ENCODE measurements at regions not wholly inside any gene's neighbourhood (a gene's known extent, or its start where the extent isn't known, plus 50 kb on each side); places are given as distances from the start of the nearest gene placed in this dataset.

DNA sequence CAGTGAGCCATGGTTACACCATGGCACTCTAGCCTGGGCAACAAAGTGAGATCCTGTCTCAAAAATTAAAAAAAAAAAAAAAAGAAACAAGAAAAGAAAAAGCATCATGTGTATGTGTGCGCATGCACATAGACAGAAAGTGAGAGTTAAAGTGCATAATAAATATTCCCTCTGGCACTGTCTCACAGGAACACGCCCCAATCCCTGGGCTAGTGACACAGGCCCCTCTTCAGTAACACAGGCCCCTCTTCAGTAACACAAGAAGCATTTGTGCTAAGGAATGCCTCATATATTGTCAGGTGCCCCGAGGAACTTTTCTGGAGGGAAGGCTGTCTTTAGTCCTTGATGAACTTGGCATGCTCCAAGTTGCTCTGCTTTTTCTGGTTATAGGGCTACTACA lies 57.5 kb downstream of the RPL27A start:
- DNase-seq (ENCODE audit: low read depth, low spot score) = no peak
- in situ Hi-C loops (cut with HindIII; ENCODE audit: low sequenced_read_pairs) = no loop called here
- TF ChIP-seq, protein P1, sequence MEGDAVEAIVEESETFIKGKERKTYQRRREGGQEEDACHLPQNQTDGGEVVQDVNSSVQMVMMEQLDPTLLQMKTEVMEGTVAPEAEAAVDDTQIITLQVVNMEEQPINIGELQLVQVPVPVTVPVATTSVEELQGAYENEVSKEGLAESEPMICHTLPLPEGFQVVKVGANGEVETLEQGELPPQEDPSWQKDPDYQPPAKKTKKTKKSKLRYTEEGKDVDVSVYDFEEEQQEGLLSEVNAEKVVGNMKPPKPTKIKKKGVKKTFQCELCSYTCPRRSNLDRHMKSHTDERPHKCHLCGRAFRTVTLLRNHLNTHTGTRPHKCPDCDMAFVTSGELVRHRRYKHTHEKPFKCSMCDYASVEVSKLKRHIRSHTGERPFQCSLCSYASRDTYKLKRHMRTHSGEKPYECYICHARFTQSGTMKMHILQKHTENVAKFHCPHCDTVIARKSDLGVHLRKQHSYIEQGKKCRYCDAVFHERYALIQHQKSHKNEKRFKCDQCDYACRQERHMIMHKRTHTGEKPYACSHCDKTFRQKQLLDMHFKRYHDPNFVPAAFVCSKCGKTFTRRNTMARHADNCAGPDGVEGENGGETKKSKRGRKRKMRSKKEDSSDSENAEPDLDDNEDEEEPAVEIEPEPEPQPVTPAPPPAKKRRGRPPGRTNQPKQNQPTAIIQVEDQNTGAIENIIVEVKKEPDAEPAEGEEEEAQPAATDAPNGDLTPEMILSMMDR (IDR thresholded peaks at IDR 0.05; ENCODE audit: low read depth, low read length) = no peak
- no peak overlapping the region for H3K4me3 ChIP-seq (ENCODE audit: low read depth, low read length)

DNA sequence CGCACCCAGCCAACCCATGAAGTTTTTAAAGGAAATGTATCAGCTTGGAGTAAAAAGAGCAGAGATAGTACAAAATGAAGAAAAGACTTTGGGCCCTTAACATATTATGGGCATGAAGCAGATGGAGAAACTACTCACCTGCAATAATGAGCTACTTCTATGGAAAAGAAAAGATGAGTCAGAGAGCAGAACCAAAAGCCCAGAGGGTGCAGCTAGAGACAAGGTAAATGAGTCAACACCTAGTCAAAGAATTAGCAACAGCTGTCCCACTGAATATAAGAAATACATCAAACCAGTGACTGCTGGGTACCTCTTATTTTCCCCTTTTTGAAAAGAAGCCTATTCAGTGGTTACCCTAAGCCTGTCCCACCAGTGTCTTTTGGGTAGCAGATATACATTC lies 61.8 kb downstream of the RPL27A start:
- in situ Hi-C loops (cut with HindIII; ENCODE audit: low sequenced_read_pairs) = no loop called here
- no peak overlapping the region for H3K4me3 ChIP-seq (ENCODE audit: low read depth, low read length)
- DNase-seq (ENCODE audit: low read depth, low spot score) = peak; percentile 16
- TF ChIP-seq, protein P1 (IDR thresholded peaks at IDR 0.05; ENCODE audit: low read depth, low read length) = no peak

DNA sequence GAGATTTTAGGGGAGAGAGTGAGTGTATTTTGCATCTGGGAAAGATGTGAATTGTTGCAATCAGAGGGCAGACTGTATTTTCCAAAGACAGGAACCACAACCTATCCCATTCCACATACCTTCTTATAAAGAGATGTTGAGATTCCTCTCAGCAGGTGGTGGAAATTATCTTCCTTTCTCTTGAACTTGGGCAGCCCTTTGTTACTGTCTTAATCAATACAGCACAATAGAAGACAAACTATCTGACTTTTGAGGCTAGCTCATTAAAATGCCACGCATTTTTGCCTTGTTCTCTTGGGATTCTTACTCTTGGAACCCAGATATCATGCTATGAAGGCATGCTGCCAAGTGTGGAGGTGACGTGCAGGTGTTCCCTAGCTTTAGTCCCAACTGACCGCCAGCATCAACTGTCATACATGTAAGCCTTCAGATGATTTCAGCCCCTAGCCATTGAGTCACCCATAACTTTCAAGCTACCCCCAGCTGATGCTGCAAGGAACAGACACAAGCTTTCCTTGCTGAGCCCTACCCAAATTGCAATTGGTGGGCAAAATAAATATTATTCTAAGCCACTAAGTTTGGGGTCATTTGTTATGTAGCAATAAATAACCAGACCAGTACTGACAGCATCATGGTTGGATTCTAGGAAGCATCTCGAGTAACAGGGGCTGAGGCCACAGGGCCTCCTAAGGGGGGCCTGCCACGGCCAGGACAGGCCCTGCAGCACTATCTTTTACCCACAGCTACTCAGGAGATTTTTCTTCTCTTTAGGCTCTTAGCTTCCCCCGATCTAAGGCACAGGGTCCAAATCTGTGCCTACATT lies 63.0 kb downstream of the RPL27A start:
- in situ Hi-C loops (cut with HindIII; ENCODE audit: low sequenced_read_pairs) = no loop called here
- TF ChIP-seq, protein P1 (IDR thresholded peaks at IDR 0.05; ENCODE audit: low read depth, low read length) = no peak
- peak; percentile 10 for DNase-seq (ENCODE audit: low read depth, low spot score)
- no peak overlapping the region for H3K4me3 ChIP-seq (ENCODE audit: low read depth, low read length)

DNA sequence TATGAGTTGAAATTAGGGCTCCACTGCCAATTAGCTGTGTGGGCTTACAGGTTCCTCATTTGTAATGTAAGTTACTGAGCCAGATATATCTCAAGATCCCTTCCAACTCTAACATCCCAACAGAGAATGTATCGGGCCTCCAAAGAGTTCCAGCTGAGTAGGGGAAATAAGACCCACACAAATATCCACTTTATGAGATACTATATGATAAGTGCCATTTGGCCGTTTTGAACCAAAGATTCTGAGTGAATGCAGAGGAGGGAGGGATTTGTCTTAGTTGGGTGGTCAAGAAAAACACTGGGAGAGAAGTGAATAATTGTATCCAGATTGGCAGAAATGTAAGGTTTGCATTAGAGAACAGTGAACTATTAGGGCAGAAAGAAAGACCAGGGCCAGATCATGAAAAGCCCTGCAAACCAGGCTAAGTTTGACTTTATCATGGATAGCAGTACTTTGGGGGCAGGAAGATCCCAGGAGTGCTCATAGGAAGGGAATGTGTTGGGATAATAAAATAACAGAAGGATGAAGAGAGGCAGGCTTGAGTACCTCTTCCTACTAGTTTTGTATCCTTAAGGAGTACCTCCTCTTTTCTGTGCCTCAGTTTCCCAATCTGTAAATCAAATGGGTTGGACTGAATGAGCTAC lies 63.9 kb downstream of the RPL27A start:
- TF ChIP-seq, protein P1 (IDR thresholded peaks at IDR 0.05; ENCODE audit: low read depth, low read length) = no peak
- DNase-seq (ENCODE audit: low read depth, low spot score) = no peak
- no peak overlapping the region for H3K4me3 ChIP-seq (ENCODE audit: low read depth, low read length)
- in situ Hi-C loops (cut with HindIII; ENCODE audit: low sequenced_read_pairs) = no loop called here

DNA sequence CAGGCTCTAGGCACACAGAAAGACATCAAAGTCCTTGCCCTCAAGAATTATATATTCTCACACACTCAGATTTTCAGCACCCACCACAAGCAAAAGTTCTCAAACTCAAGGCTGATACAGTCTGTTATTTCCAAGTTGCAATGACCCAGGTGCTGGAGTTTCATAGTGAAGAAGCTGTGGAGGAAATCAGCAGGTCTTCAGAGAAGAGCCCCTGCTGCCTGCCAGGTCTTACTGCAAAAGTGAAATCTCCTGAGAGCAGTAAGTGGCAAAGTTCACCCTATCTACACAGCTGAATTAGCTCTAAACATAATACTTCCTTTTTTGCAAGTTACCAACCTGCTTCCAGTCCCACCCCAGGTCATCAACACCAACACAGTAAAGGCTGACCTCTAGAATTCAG lies 64.6 kb downstream of the RPL27A start:
- TF ChIP-seq, protein P1 (IDR thresholded peaks at IDR 0.05; ENCODE audit: low read depth, low read length) = no peak
- H3K4me3 ChIP-seq (ENCODE audit: low read depth, low read length) = no peak overlapping the region
- in situ Hi-C loops (cut with HindIII; ENCODE audit: low sequenced_read_pairs) = no loop called here
- no peak for DNase-seq (ENCODE audit: low read depth, low spot score)

DNA sequence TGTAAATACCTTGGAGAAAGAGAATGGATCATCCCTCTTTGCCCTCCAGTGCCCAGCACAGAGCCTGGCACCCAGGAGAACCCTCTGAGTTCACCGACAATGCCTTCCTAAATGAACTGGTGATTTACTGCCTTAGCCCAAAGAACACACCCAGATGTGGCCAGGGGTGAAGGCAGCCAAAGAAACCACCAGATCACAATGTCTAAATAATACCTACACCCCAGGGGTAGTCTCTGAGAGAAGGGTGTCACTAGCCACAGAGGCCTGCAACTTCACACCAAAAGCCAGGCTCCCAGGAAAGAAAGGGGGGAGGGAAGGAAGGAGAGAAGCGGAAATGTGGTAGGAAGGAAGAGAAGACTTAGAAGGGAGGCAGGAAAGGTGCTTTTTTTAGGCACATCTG lies 65.7 kb downstream of the RPL27A start:
- TF ChIP-seq, protein P1 (IDR thresholded peaks at IDR 0.05; ENCODE audit: low read depth, low read length) = no peak
- in situ Hi-C loops (cut with HindIII; ENCODE audit: low sequenced_read_pairs) = no loop called here
- no peak for DNase-seq (ENCODE audit: low read depth, low spot score)
- H3K4me3 ChIP-seq (ENCODE audit: low read depth, low read length) = no peak overlapping the region

Data from astrocyte of the spinal cord (primary cell).